GM12878 (cell line): ENCODE measurements at regions not wholly inside any gene's neighbourhood (a gene's known extent, or its start where the extent isn't known, plus 50 kb on each side); places are given as distances from the start of the nearest gene placed in this dataset.

Source experiments
- ATAC-seq: fragments of 200-7000 bp; cut with Tn5 transposase; 3 replicates; pipeline ENCODE4 v1.9.1; 2020; ENCODE audit warnings: mild to moderate bottlenecking, moderate library complexity
- BruUV-seq: library from RNA; stranded (reverse); fragments of 400-500 nt; replicated peaks from 2 replicates; lab custom pipeline; 2021; lab: Mats Ljungman, UMichigan
- CTCF ChIA-PET: fragments of 300-600 bp; sonication (Branson Sonifier 250); formaldehyde crosslinking; extraction: SDS; loops from one replicate; lab custom pipeline; 2021; ENCODE audit warnings: inconsistent platforms; lab: Yijun Ruan, JAX
- POLR2A ChIA-PET: fragments of 350-600 bp; formaldehyde crosslinking; extraction: SDS; loops from one replicate; lab custom pipeline; 2021; ENCODE audit warnings: inconsistent platforms; lab: Charles Lee
- RAD21 ChIA-PET: fragments of 300-600 bp; sonication (Branson Sonifier 250); formaldehyde crosslinking; loops from one replicate; lab custom pipeline; 2023; ENCODE audit warnings: antibody characterized with exemption; ENCODE audit not compliant: unreplicated experiment; lab: Charles Lee
- SMC1A ChIA-PET: fragments of 300-600 bp; sonication (Branson Sonifier 250); formaldehyde crosslinking; loops from one replicate; lab custom pipeline; 2023; ENCODE audit not compliant: unreplicated experiment, uncharacterized antibody; lab: Charles Lee
- DNase-seq: peaks from one replicate; pipeline ENCODE4 v3.0.0-alpha.2; 2011; ENCODE audit warnings: low read depth, low spot score
- FAIRE-seq: peaks from 3 replicates; lab custom pipeline; 2011; peaks lifted over from hg19 to GRCh38; lab: Jason Lieb, UNC
- H2AFZ ChIP-seq: 2 replicates; pipeline ENCODE4 v1.6.0; 2011; ENCODE audit warnings: low read depth, low read length, control low read depth; ENCODE audit not compliant: control insufficient read depth
- H3K27ac ChIP-seq: 2 replicates; pipeline ENCODE4 v1.5.1; 2011; ENCODE audit warnings: control low read depth; ENCODE audit not compliant: control insufficient read depth, insufficient read depth
- H3K27me3 ChIP-seq, 2 experiments: replicated peaks in 1 of 2; 2 replicates each; pipeline versions ENCODE4 v1.6.0 to v1.6.1; 2011; ENCODE audit warnings: low read length in 1 of 2; ENCODE audit not compliant: control insufficient read depth in 2 of 2, insufficient read depth in 2 of 2
- H3K36me3 ChIP-seq, 2 experiments: 2 replicates each; pipeline ENCODE4 v1.5.1; 2011; ENCODE audit warnings: low read length in 1 of 2; ENCODE audit not compliant: control insufficient read depth in 2 of 2, insufficient read depth in 2 of 2
- H3K4me1 ChIP-seq: 2 replicates; pipeline ENCODE4 v1.6.1; 2011; ENCODE audit warnings: mild to moderate bottlenecking, low read length, moderate library complexity, mixed read lengths; ENCODE audit not compliant: control insufficient read depth, insufficient read depth
- H3K4me2 ChIP-seq: 2 replicates; pipeline ENCODE4 v1.6.0; 2011; ENCODE audit warnings: control low read depth; ENCODE audit not compliant: control insufficient read depth, insufficient read depth
- H3K4me3 ChIP-seq: fragments of 200-600 bp; sonication (generic); 2 replicates; pipeline ENCODE4 v1.5.1; 2016
- H3K79me2 ChIP-seq: 2 replicates; pipeline ENCODE4 v1.6.0; 2011; ENCODE audit warnings: low read length; ENCODE audit not compliant: control insufficient read depth, insufficient read depth
- H3K9ac ChIP-seq: 2 replicates; pipeline ENCODE4 v1.8.0; 2011; ENCODE audit warnings: low read length, control low read depth, mixed read lengths; ENCODE audit not compliant: control insufficient read depth, insufficient read depth
- H3K9me3 ChIP-seq: replicated peaks from 3 replicates; pipeline ENCODE4 v1.5.1; 2011; ENCODE audit warnings: mild to moderate bottlenecking, low read length; ENCODE audit not compliant: control insufficient read depth, insufficient read depth
- H4K20me1 ChIP-seq: 2 replicates; pipeline ENCODE4 v1.6.0; 2011; ENCODE audit not compliant: control insufficient read depth, insufficient read depth
- CBX5 ChIP-seq: sonication (generic); IDR thresholded peaks from 2 replicates; pipeline ENCODE4 v1.6.1; 2016; ENCODE audit warnings: low read depth, moderate library complexity, mild to moderate bottlenecking, inconsistent platforms
- CHD2 ChIP-seq: IDR thresholded peaks from 2 replicates; pipeline ENCODE4 v1.6.1; 2011; ENCODE audit warnings: low read depth, low read length, improper control_type of control experiment, borderline replicate concordance
- DPF2 ChIP-seq: fragments of 450-650 bp; IDR thresholded peaks from 2 replicates; pipeline ENCODE4 v1.6.1; 2017; ENCODE audit warnings: mild to moderate bottlenecking
- GABPA ChIP-seq: IDR thresholded peaks from 2 replicates; pipeline ENCODE4 v1.6.1; 2014; ENCODE audit warnings: antibody characterized with exemption, low read depth, mild to moderate bottlenecking, inconsistent platforms
- IRF3 ChIP-seq: fragments of 450-650 bp; IDR thresholded peaks from 2 replicates; pipeline ENCODE4 v1.6.1; 2014; ENCODE audit warnings: mild to moderate bottlenecking
- MEF2A ChIP-seq: IDR thresholded peaks from 2 replicates; pipeline ENCODE4 v1.6.1; 2011; ENCODE audit warnings: low read depth, mild to moderate bottlenecking, low read length, moderate library complexity; ENCODE audit not compliant: insufficient read depth
- MTA3 ChIP-seq: IDR thresholded peaks from 2 replicates; pipeline ENCODE4 v1.6.1; 2012; ENCODE audit warnings: low read length, inconsistent platforms, borderline replicate concordance
- ZZZ3 ChIP-seq: IDR thresholded peaks from 2 replicates; pipeline ENCODE4 v1.6.1; 2011; ENCODE audit warnings: low read depth; ENCODE audit not compliant: control insufficient read depth, insufficient read length
- WGBS: methylation state at CpG from one replicate; pipeline ENCODE4 v1.1.6; 2016; ENCODE audit warnings: low lambda C conversion rate; ENCODE audit not compliant: insufficient replicate concordance, insufficient coverage; ENCODE audit errors: missing lambda C conversion rate; 5-methylcytosine and 5-hydroxymethylcytosine counted together
- in situ Hi-C: fragments of 300-500 bp; cut with MboI; formaldehyde crosslinking; loops from 9 replicates; pipeline ENCODE4 v1.14.3; 2018; ENCODE audit warnings: mixed read lengths
- intact Hi-C: fragments of 100-400 bp; cut with micrococcal nuclease; formaldehyde crosslinking; loops from one replicate; pipeline ENCODE4 v1.14.2; 2022; ENCODE audit not compliant: unreplicated experiment
- TF ChIP-seq, protein P1 (sequence below): IDR thresholded peaks from 2 replicates; pipeline ENCODE4 v1.6.1; 2011; ENCODE audit warnings: borderline replicate concordance, low read depth, mild to moderate bottlenecking, moderate library complexity, mixed read lengths, low read length; ENCODE audit not compliant: insufficient read depth; ENCODE audit errors: extremely low read length
- TF ChIP-seq, protein P2 (sequence below), 3 experiments: IDR thresholded peaks in 2 of 3; conservative IDR thresholded peaks in 1 of 3; 2 replicates each; pipeline ENCODE4 v1.5.1; 2011; ENCODE audit warnings: low read depth in 3 of 3, low read length in 3 of 3, mild to moderate bottlenecking in 3 of 3, control low read depth in 2 of 3, moderate library complexity in 2 of 3, inconsistent platforms in 1 of 3, mixed read lengths in 1 of 3; ENCODE audit not compliant: control insufficient read depth in 2 of 3, insufficient read depth in 1 of 3; ENCODE audit errors: extremely low read depth in 1 of 3
- TF ChIP-seq, protein P3 (sequence below): fragments of 450-650 bp; IDR thresholded peaks from 2 replicates; pipeline ENCODE4 v1.6.1; 2017; ENCODE audit warnings: mild to moderate bottlenecking

DNA sequence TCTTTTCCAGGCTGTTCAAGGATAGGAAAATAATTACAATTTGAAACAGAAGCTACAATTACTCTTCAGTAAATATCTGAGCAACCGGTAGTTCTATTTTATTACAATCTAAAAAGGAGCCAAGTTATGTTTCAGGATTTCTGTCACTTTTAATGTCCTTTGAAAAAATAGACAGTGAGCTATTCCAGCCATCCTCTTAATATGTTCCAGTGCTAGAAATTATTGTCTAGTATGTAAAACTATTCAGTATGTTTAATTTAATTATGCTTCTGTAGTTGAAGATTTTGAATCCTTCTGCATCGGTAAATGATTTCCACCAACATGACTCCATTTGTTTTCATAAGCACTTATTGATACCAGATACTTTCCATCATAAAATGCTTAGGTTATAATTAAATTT is 129.6 kb upstream of the SEMA3D start:
- no peaks in the 10 kb centered on the region for H3K79me2 ChIP-seq
- no peaks in the 10 kb centered on the region for H3K9me3 ChIP-seq
- H3K4me2 ChIP-seq, result no peak overlapping the region
- DNase-seq (no peak), FAIRE-seq (no peak), ATAC-seq (no peak)
- 26% methylated on average over 2 of the region's 2 CpGs for WGBS
- H4K20me1 ChIP-seq, result no peaks in the 10 kb centered on the region
- no peak overlapping the region for H3K27ac ChIP-seq
- ChIA-PET RAD21 (no interaction called here), POLR2A (interaction anchor here (0.6 kb wide), 1 partner anchor 417 kb away, joined by 4 read pairs; no protein-coding TSS in a partner anchor), SMC1A (interaction anchor here (1.1 kb wide), 2 partner anchors 11 to 27 kb away, joined by 3 read pairs; no protein-coding TSS in a partner anchor), CTCF (interaction anchor here (0.9 kb wide), 1 partner anchor 9 kb away, joined by 3 read pairs; no protein-coding TSS in a partner anchor)
- no TSS peak for BruUV-seq
- no peaks in the 10 kb centered on the region; a peak in 1 of 4 replicates for H3K27me3 ChIP-seq
- H2AFZ ChIP-seq, result no peak overlapping the region
- H3K9ac ChIP-seq, result no peak overlapping the region
- H3K4me1 ChIP-seq, result no peaks in the 10 kb centered on the region
- H3K36me3 ChIP-seq, result no peaks in the 10 kb centered on the region
- H3K4me3 ChIP-seq, result no peak overlapping the region
- intact Hi-C loops (no loop called here), in situ Hi-C loops (no loop called here)
- TF ChIP-seq, protein P1, sequence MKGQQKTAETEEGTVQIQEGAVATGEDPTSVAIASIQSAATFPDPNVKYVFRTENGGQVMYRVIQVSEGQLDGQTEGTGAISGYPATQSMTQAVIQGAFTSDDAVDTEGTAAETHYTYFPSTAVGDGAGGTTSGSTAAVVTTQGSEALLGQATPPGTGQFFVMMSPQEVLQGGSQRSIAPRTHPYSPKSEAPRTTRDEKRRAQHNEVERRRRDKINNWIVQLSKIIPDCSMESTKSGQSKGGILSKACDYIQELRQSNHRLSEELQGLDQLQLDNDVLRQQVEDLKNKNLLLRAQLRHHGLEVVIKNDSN, result no peak
- TF ChIP-seq, protein P2, sequence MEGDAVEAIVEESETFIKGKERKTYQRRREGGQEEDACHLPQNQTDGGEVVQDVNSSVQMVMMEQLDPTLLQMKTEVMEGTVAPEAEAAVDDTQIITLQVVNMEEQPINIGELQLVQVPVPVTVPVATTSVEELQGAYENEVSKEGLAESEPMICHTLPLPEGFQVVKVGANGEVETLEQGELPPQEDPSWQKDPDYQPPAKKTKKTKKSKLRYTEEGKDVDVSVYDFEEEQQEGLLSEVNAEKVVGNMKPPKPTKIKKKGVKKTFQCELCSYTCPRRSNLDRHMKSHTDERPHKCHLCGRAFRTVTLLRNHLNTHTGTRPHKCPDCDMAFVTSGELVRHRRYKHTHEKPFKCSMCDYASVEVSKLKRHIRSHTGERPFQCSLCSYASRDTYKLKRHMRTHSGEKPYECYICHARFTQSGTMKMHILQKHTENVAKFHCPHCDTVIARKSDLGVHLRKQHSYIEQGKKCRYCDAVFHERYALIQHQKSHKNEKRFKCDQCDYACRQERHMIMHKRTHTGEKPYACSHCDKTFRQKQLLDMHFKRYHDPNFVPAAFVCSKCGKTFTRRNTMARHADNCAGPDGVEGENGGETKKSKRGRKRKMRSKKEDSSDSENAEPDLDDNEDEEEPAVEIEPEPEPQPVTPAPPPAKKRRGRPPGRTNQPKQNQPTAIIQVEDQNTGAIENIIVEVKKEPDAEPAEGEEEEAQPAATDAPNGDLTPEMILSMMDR (IDR thresholded peaks at IDR 0.05 in 2 of 3, conservative IDR thresholded peaks at IDR 0.05 in 1 of 3; ENCODE audit: control insufficient read depth in 2 of 3, extremely low read depth in 1 of 3, insufficient read depth in 1 of 3, low read depth in 3 of 3, low read length in 3 of 3), result no peak
- no peak for TF ChIP-seq IRF3
- TF ChIP-seq, protein P3, sequence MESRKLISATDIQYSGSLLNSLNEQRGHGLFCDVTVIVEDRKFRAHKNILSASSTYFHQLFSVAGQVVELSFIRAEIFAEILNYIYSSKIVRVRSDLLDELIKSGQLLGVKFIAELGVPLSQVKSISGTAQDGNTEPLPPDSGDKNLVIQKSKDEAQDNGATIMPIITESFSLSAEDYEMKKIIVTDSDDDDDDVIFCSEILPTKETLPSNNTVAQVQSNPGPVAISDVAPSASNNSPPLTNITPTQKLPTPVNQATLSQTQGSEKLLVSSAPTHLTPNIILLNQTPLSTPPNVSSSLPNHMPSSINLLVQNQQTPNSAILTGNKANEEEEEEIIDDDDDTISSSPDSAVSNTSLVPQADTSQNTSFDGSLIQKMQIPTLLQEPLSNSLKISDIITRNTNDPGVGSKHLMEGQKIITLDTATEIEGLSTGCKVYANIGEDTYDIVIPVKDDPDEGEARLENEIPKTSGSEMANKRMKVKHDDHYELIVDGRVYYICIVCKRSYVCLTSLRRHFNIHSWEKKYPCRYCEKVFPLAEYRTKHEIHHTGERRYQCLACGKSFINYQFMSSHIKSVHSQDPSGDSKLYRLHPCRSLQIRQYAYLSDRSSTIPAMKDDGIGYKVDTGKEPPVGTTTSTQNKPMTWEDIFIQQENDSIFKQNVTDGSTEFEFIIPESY, result no peak
- no peak for TF ChIP-seq GABPA
- TF ChIP-seq MTA3, result no peak
- no peak for TF ChIP-seq ZZZ3
- no peak for TF ChIP-seq CHD2
- TF ChIP-seq MEF2A, result no peak
- no peak for TF ChIP-seq DPF2
- TF ChIP-seq CBX5, result no peak
